ENCODE measurements at regions not wholly inside any gene's neighbourhood (a gene's known extent, or its start where the extent isn't known, plus 50 kb on each side); places are given as distances from the start of the nearest gene placed in this dataset.

- no peaks in the 10 kb centered on the region for H3K9me3 ChIP-seq
- intact Hi-C loops (cut with DNase I) = no loop called here
- no peaks in the 10 kb centered on the region for H3K36me3 ChIP-seq
- TF ChIP-seq CTCF (IDR thresholded peaks at IDR 0.05) (no peak), EP300 (IDR thresholded peaks at IDR 0.05) (no peak), POLR2A (IDR thresholded peaks at IDR 0.05) (no peak)
- no peaks in the 10 kb centered on the region for H3K27me3 ChIP-seq
- no peak overlapping the region for H3K27ac ChIP-seq
- no peak overlapping the region for H3K4me3 ChIP-seq
- no peak for DNase-seq
- H3K4me1 ChIP-seq (ENCODE audit: insufficient read depth) = no peaks in the 10 kb centered on the region
- WGBS, 3 donors = 79 to 84% (median 80%) methylated on average over 6 of the region's 6 CpGs
Measured at GRCh38 chr20:16166737-16167136, 406.5 kb downstream of the KIF16B start.

- TF ChIP-seq CTCF (IDR thresholded peaks at IDR 0.05) (no peak), EP300 (IDR thresholded peaks at IDR 0.05) (no peak), POLR2A (IDR thresholded peaks at IDR 0.05) (no peak)
- H3K4me3 ChIP-seq = no peak overlapping the region
- H3K27ac ChIP-seq = no peak overlapping the region
- WGBS, 3 donors = 91 to 95% (median 95%) methylated on average over 2 of the region's 2 CpGs
- no peaks in the 10 kb centered on the region for H3K4me1 ChIP-seq (ENCODE audit: insufficient read depth)
- no peak for DNase-seq
- H3K27me3 ChIP-seq = no peaks in the 10 kb centered on the region
- H3K9me3 ChIP-seq = no peaks in the 10 kb centered on the region
- no peaks in the 10 kb centered on the region for H3K36me3 ChIP-seq
- intact Hi-C loops (cut with DNase I) = no loop called here
Measured at GRCh38 chr20:16158976-16159286, 414.3 kb downstream of the KIF16B start.

GRCh38 chr20:16158090-16158975 is 414.9 kb downstream of the KIF16B start:
- WGBS, 3 donors = 49 to 61% (median 51%) methylated on average over 11 of the region's 11 CpGs
- no peak overlapping the region for H3K4me3 ChIP-seq
- H3K4me1 ChIP-seq (ENCODE audit: insufficient read depth) = no peaks in the 10 kb centered on the region
- no peaks in the 10 kb centered on the region for H3K9me3 ChIP-seq
- no peak overlapping the region for H3K27ac ChIP-seq
- H3K27me3 ChIP-seq = no peaks in the 10 kb centered on the region
- H3K36me3 ChIP-seq = no peaks in the 10 kb centered on the region
- TF ChIP-seq CTCF (IDR thresholded peaks at IDR 0.05) (no peak), EP300 (IDR thresholded peaks at IDR 0.05) (no peak), POLR2A (IDR thresholded peaks at IDR 0.05) (no peak)
- no peak for DNase-seq
- intact Hi-C loops (cut with DNase I) = no loop called here

GRCh38 chr20:16147916-16148315 is 425.3 kb downstream of the KIF16B start:
- Histone ChIP-seq H3K4me1 (ENCODE audit: insufficient read depth) (no peaks in the 10 kb centered on the region), H3K27me3 (no peaks in the 10 kb centered on the region), H3K27ac (no peak overlapping the region), H3K9me3 (no peaks in the 10 kb centered on the region), H3K4me3 (no peak overlapping the region), H3K36me3 (no peaks in the 10 kb centered on the region)
- DNase-seq = no peak
- TF ChIP-seq EP300 (IDR thresholded peaks at IDR 0.05) = no peak
- no peak for TF ChIP-seq CTCF (IDR thresholded peaks at IDR 0.05)
- no peak for TF ChIP-seq POLR2A (IDR thresholded peaks at IDR 0.05)
- 90 to 94% (median 91%) methylated on average over 2 of the region's 2 CpGs for WGBS, 3 donors
- intact Hi-C loops (cut with DNase I) = no loop called here
